Sigmoid colon (tissue), 3 donors: ENCODE measurements at regions not wholly inside any gene's neighbourhood (a gene's known extent, or its start where the extent isn't known, plus 50 kb on each side); places are given as distances from the start of the nearest gene placed in this dataset.

ENCODE experiments used
- POLR2A ChIP-seq, 2 donors: fragments of 450-650 bp; IDR thresholded peaks; one replicate each; pipeline ENCODE4 v1.6.1; 2016; ENCODE audit warnings: antibody characterized with exemption in 2 of 2, mild to moderate bottlenecking in 2 of 2, moderate library complexity in 2 of 2
- TF ChIP-seq, protein P1 (sequence below), 4 experiments: fragments of 450-650 bp in 3 of 4; fragments of 200-600 bp in 1 of 4; IDR thresholded peaks; one replicate each; pipeline ENCODE4 v1.5.1; 2016 to 2019; ENCODE audit warnings: antibody characterized with exemption in 4 of 4, mild to moderate bottlenecking in 3 of 4, moderate library complexity in 2 of 4

DNA sequence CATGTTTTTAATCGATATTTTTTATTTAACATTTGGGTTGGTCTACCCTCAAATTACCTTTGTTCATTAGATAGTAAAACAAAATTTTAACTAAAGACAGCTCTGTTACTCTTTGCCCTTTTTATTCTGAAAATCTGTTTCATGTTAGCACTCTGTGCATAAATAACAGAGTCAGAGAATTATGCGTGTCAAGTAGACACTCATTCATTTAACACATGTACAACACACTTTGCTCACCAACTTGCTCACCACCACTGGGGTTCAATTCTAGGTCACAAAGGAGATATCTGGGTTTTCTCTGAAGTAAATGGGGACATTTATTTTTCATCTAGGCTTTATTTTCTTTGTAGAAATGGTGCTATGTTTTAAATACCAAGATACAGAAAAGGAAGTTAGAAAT, 457.4 kb upstream of the SEMA3D start:
- TF ChIP-seq, protein P1, sequence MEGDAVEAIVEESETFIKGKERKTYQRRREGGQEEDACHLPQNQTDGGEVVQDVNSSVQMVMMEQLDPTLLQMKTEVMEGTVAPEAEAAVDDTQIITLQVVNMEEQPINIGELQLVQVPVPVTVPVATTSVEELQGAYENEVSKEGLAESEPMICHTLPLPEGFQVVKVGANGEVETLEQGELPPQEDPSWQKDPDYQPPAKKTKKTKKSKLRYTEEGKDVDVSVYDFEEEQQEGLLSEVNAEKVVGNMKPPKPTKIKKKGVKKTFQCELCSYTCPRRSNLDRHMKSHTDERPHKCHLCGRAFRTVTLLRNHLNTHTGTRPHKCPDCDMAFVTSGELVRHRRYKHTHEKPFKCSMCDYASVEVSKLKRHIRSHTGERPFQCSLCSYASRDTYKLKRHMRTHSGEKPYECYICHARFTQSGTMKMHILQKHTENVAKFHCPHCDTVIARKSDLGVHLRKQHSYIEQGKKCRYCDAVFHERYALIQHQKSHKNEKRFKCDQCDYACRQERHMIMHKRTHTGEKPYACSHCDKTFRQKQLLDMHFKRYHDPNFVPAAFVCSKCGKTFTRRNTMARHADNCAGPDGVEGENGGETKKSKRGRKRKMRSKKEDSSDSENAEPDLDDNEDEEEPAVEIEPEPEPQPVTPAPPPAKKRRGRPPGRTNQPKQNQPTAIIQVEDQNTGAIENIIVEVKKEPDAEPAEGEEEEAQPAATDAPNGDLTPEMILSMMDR (IDR thresholded peaks at IDR 0.05), result no peak
- TF ChIP-seq POLR2A (IDR thresholded peaks at IDR 0.05), result no peak
